Spleen (tissue), 11 donors: ENCODE measurements at regions not wholly inside any gene's neighbourhood (a gene's known extent, or its start where the extent isn't known, plus 50 kb on each side); places are given as distances from the start of the nearest gene placed in this dataset.
"Not testable (repeated sequence)": the region's sequence is repeated elsewhere in the genome, so short reads cannot be mapped to it uniquely, and the experiment has no call there.

Experiments used
- DNase-seq: peaks from one replicate; pipeline ENCODE4 v3.0.0-alpha.2; 2020
- H3K27ac ChIP-seq, 8 donors: fragments of 200-600 bp; sonication (generic) in 7 of 8; 1 replicate in 4 of 8; 2 replicates in 4 of 8; pipeline versions ENCODE4 v1.5.0 to v1.8.0; 2016 to 2021; ENCODE audit warnings: inconsistent platforms in 4 of 8, mild to moderate bottlenecking in 4 of 8, moderate library complexity in 1 of 8
- H3K27me3 ChIP-seq, 7 donors: fragments of 200-600 bp; sonication (generic) in 6 of 7; replicated peaks in 1 of 7; 1 replicate in 4 of 7; 2 replicates in 3 of 7; pipeline versions ENCODE4 v1.5.0 to v1.8.0; 2016 to 2021; ENCODE audit warnings: inconsistent platforms in 3 of 7, mild to moderate bottlenecking in 1 of 7
- H3K36me3 ChIP-seq, 6 donors: fragments of 200-600 bp; sonication (generic) in 5 of 6; 1 replicate in 4 of 6; 2 replicates in 2 of 6; pipeline versions ENCODE4 v1.5.0 to v1.8.0; 2016 to 2021; ENCODE audit warnings: inconsistent platforms in 2 of 6
- H3K4me1 ChIP-seq, 6 donors: fragments of 200-600 bp; sonication (generic) in 5 of 6; 1 replicate in 3 of 6; 2 replicates in 3 of 6; pipeline versions ENCODE4 v1.5.0 to v1.8.0; 2016 to 2021; ENCODE audit warnings: inconsistent platforms in 3 of 6
- H3K4me3 ChIP-seq, 8 donors: fragments of 200-600 bp; sonication (generic) in 7 of 8; 1 replicate in 4 of 8; 2 replicates in 4 of 8; pipeline versions ENCODE4 v1.5.0 to v1.8.0; 2016 to 2021; ENCODE audit warnings: inconsistent platforms in 4 of 8, mild to moderate bottlenecking in 4 of 8, moderate library complexity in 2 of 8
- H3K9me3 ChIP-seq, 8 donors: fragments of 200-600 bp; sonication (generic) in 7 of 8; 1 replicate in 4 of 8; 2 replicates in 4 of 8; pipeline versions ENCODE4 v1.5.0 to v1.8.0; 2016 to 2021; ENCODE audit warnings: inconsistent platforms in 4 of 8
- CTCF ChIP-seq, 11 experiments: fragments of 200-600 bp in 7 of 11; fragments of 450-650 bp in 4 of 11; sonication (generic) in 4 of 11; IDR thresholded peaks in 8 of 11; conservative IDR thresholded peaks in 3 of 11; 1 replicate in 7 of 11; 2 replicates in 4 of 11; pipeline versions ENCODE4 v1.4.0 to v1.8.0; 2016 to 2021; ENCODE audit warnings: antibody characterized with exemption in 11 of 11, inconsistent platforms in 4 of 11, mild to moderate bottlenecking in 1 of 11
- POLR2A ChIP-seq, 3 donors: fragments of 450-650 bp; IDR thresholded peaks; one replicate each; pipeline ENCODE4 v1.5.1; 2017; ENCODE audit warnings: antibody characterized with exemption in 3 of 3, mild to moderate bottlenecking in 1 of 3
- POLR2AphosphoS5 ChIP-seq, 3 donors: sonication (generic); formaldehyde crosslinking; IDR thresholded peaks; one replicate each; pipeline ENCODE4 v1.5.1; 2017; ENCODE audit warnings: antibody characterized with exemption in 3 of 3
- WGBS, 5 donors: extraction: QIAGEN DNeasy Blood & Tissue Kit in 3 of 5; methylation state at CpG; one replicate each; pipeline versions ENCODE4 v1.1.5 to v1.1.7; 2013 to 2018; 5-methylcytosine and 5-hydroxymethylcytosine counted together
- intact Hi-C: fragments of 100-400 bp; cut with DNase I; formaldehyde crosslinking; loops from one replicate; pipeline ENCODE4 v1.15.0; 2023; ENCODE audit warnings: low total_unique reads
- donor health status: healthy with polysubstance abuse.
- donor health status: DM: no; HTN: no; CAD: no; lungs with moderate emphysema.
- donor health status: DM: no; HTN: no; CAD: no.
- donor health status: Bipolar disorder and iron deficiency.
- donor health status: healthy.
- donor health status: DM: no; HTN: no; CAD: no.
- donor health status: DM: yes; HTN: yes; CAD: no.

- Histone ChIP-seq H3K27ac (no peak overlapping the region), H3K36me3 (no peaks in the 10 kb centered on the region), H3K4me3 (no peak overlapping the region), H3K9me3 (no peaks in the 10 kb centered on the region), H3K27me3 (peaks cover 0 to 10% (median 0%) of the 10 kb centered on the region in 7 donors), H3K4me1 (peaks cover 0 to 17% (median 0%) of the 10 kb centered on the region in 6 donors)
- no peak for TF ChIP-seq POLR2A (IDR thresholded peaks at IDR 0.05)
- TF ChIP-seq CTCF (IDR thresholded peaks at IDR 0.05 in 8 of 11, conservative IDR thresholded peaks at IDR 0.05 in 3 of 11): no peak
- TF ChIP-seq POLR2AphosphoS5 (IDR thresholded peaks at IDR 0.05): no peak
- no peak for DNase-seq
- intact Hi-C loops: no loop called here
- WGBS, 5 donors: 77 to 93% (median 83%) methylated on average over 3 of the region's 3 CpGs
These were observed 696.3 kb downstream of the TMEM121 start for GRCh38 chr14:106222731-106223130.

- H3K27ac ChIP-seq: peak overlapping the region in 1 of 8 donors; percentile 22
- intact Hi-C loops: no loop called here
- no peaks in the 10 kb centered on the region for H3K9me3 ChIP-seq
- no peaks in the 10 kb centered on the region for H3K27me3 ChIP-seq
- TF ChIP-seq POLR2AphosphoS5 (IDR thresholded peaks at IDR 0.05) (no peak), CTCF (IDR thresholded peaks at IDR 0.05 in 8 of 11, conservative IDR thresholded peaks at IDR 0.05 in 3 of 11) (no peak), POLR2A (IDR thresholded peaks at IDR 0.05) (no peak)
- peaks cover 0 to 17% (median 0%) of the 10 kb centered on the region in 6 donors for H3K4me1 ChIP-seq
- 75 to 82% (median 78%) methylated on average over 10 of the region's 10 CpGs for WGBS, 5 donors
- no peak overlapping the region for H3K4me3 ChIP-seq
- no peaks in the 10 kb centered on the region for H3K36me3 ChIP-seq
- no peak for DNase-seq
These were observed 701.4 kb downstream of the TMEM121 start for GRCh38 chr14:106227793-106228192.

- intact Hi-C loops: no loop called here
- Histone ChIP-seq H3K9me3 (no peaks in the 10 kb centered on the region), H3K27me3 (no peaks in the 10 kb centered on the region), H3K4me1 (peaks cover 0 to 15% (median 0%) of the 10 kb centered on the region in 6 donors), H3K27ac (peak overlapping the region in 2 of 8 donors; percentile 33 to 53), H3K4me3 (no peak overlapping the region), H3K36me3 (no peaks in the 10 kb centered on the region)
- TF ChIP-seq POLR2A (IDR thresholded peaks at IDR 0.05) (no peak), POLR2AphosphoS5 (IDR thresholded peaks at IDR 0.05) (no peak), CTCF (IDR thresholded peaks at IDR 0.05 in 8 of 11, conservative IDR thresholded peaks at IDR 0.05 in 3 of 11) (no peak)
- DNase-seq: no peak
- WGBS, 5 donors: 59 to 74% (median 63%) methylated on average over 6 of the region's 6 CpGs
These were observed 702.3 kb downstream of the TMEM121 start for GRCh38 chr14:106228541-106229158.

GRCh38 chr14:106230071-106230470 lies 703.7 kb downstream of the TMEM121 start:
- H3K27ac ChIP-seq: no peak overlapping the region
- 15 to 50% (median 21%) methylated on average over 2 of the region's 2 CpGs for WGBS, 5 donors
- H3K4me1 ChIP-seq: peaks cover 0 to 9% (median 0%) of the 10 kb centered on the region in 6 donors

GRCh38 chr14:106233191-106233590 lies 706.8 kb downstream of the TMEM121 start:
- H3K27me3 ChIP-seq, intact Hi-C loops, H3K36me3 ChIP-seq, DNase-seq, H3K4me1 ChIP-seq, H3K4me3 ChIP-seq, H3K27ac ChIP-seq, H3K9me3 ChIP-seq: not testable (repeated sequence)
- 26 to 44% (median 30%) methylated on average over 3 of the region's 3 CpGs for WGBS, 5 donors

More at GRCh38 chr14:106230071-106230470, 703.7 kb downstream of the TMEM121 start:
- intact Hi-C loops: no loop called here
- Histone ChIP-seq H3K36me3 (no peaks in the 10 kb centered on the region), H3K9me3 (no peaks in the 10 kb centered on the region), H3K4me3 (no peak overlapping the region), H3K27me3 (peaks cover 0 to 4% (median 0%) of the 10 kb centered on the region in 7 donors)
- no peak for DNase-seq
- TF ChIP-seq POLR2A (IDR thresholded peaks at IDR 0.05) (no peak), POLR2AphosphoS5 (IDR thresholded peaks at IDR 0.05) (no peak), CTCF (IDR thresholded peaks at IDR 0.05 in 8 of 11, conservative IDR thresholded peaks at IDR 0.05 in 3 of 11) (no peak)
